ENCODE measurements at regions not wholly inside any gene's neighbourhood (a gene's known extent, or its start where the extent isn't known, plus 50 kb on each side); places are given as distances from the start of the nearest gene placed in this dataset.
"Not testable (repeated sequence)": the region's sequence is repeated elsewhere in the genome, so short reads cannot be mapped to it uniquely, and the experiment has no call there.

DNA sequence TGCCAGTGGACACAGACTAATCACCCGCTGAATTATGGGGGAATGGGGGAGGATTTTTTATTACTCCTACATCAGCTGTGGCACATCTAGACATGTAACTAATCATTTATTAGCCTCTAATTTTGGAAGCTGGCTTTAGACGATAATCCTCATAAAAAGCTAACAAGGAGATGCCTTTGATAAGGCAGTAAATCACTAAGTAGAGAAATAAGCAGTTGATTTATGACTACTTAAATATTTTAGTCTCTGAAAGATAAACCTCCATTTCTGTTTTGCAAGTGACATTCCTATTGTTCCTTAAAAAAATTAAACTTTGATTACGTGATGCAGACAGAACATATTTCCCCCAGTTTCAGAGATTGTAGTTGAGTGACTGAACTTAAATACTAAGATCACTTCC, 206.4 kb upstream of the CDKN2B start:
- DNase-seq (ENCODE audit: low spot score), result no peak

DNA sequence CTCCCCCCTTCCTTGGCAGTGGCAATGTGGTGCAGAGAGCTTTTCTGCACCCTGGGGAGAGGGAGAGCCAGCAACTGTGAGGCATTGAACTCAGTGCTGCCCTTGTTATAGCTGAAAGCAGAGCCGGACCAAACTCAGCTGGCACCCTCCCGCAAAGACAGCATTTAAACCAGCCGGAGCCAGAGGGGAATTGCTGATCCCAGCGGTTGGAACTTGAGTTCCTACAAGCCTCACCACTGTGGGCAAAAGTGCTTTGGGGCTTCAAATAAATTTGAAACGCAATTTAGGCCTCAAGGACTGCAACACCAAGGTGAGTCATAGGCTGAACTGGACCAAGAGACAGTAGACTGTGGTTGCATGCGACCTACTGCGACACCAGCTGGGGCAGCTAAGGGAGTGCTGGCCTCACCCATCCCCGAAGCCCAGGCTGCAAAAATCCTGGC, 207.6 kb upstream of the CDKN2B start:
- DNase-seq (ENCODE audit: low spot score), result no peak
- ATAC-seq, result peak; percentile 22
- intact Hi-C loops (cut with DNase I), result no loop called here

More for the DNA sequence above, 206.4 kb upstream of the CDKN2B start:
- intact Hi-C loops (cut with DNase I), result no loop called here
- no peak for ATAC-seq

- DNase-seq (ENCODE audit: low spot score) (no peak), ATAC-seq (no peak)
- intact Hi-C loops (cut with DNase I), result no loop called here
Measured at GRCh38 chr9:22217254-22217653, 208.1 kb upstream of the CDKN2B start.

- ATAC-seq; DNase-seq (ENCODE audit: low spot score); intact Hi-C loops (cut with DNase I): not testable (repeated sequence)
Measured at GRCh38 chr9:22225856-22226255, 216.8 kb upstream of the CDKN2B start.

GRCh38 chr9:22227986-22228385, 218.6 kb upstream of the DMRTA1 start:
- DNase-seq (ENCODE audit: low spot score) (no peak), ATAC-seq (no peak)
- intact Hi-C loops (cut with DNase I), result no loop called here

DNA sequence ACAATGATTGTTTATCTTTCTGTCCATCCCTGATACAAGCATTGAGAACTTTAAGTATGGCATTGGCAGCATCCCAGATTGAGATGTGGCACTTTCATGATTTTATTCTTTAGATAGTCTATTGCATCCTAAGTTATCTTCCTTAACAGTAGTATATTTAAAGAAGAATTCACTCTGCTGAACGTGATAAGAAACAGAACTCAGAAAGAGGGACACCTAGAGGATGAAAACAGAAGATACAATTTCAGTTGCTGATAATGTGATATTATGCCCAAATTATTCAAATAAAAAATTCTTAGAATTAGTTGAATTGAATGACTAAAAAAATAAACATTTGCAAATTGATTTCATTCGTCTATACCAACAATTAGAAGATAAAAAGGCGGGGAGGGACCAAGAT, 218.1 kb upstream of the DMRTA1 start:
- intact Hi-C loops (cut with DNase I), result no loop called here
- DNase-seq (ENCODE audit: low spot score) (no peak), ATAC-seq (no peak)

DNA sequence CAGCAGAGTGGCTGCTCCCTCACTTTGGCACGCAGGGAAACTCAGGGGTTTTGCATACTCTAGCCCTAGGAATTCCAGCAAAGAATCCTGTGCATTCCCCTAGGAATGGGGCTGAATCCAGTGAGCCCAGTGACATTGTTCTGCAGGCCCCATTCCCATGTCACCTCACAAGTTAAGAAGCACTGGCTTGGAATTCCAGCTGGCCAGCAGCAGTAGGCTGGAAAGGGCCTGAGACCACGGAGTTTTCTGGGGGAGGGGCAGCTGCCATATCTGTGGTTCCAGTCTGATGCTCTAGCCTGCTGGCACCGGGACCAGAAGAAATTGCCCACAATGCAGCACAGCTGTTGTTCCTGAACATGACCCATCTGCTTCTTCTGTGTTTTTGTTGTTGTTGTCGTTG, 217.6 kb upstream of the DMRTA1 start:
- intact Hi-C loops (cut with DNase I), result no loop called here
- DNase-seq (ENCODE audit: low spot score) (no peak), ATAC-seq (no peak)

- intact Hi-C loops (cut with DNase I), result loop anchor here (10.0 kb wide), 1 partner anchor 417 kb away; no protein-coding TSS in a partner anchor
- not testable (repeated sequence) for DNase-seq (ENCODE audit: low spot score); ATAC-seq
Measured at GRCh38 chr9:22231309-22231708, 215.3 kb upstream of the DMRTA1 start.

- DNase-seq (ENCODE audit: low spot score) (no peak), ATAC-seq (no peak)
- intact Hi-C loops (cut with DNase I), result loop anchor here (10.0 kb wide), 1 partner anchor 418 kb away; no protein-coding TSS in a partner anchor
Measured at GRCh38 chr9:22232971-22233370, 213.7 kb upstream of the DMRTA1 start.

- DNase-seq (ENCODE audit: low spot score), result no peak
- intact Hi-C loops (cut with DNase I), result loop anchor here (10.0 kb wide), 1 partner anchor 423 kb away; no protein-coding TSS in a partner anchor
Measured at GRCh38 chr9:22237497-22238363, 208.9 kb upstream of the DMRTA1 start.

DNA sequence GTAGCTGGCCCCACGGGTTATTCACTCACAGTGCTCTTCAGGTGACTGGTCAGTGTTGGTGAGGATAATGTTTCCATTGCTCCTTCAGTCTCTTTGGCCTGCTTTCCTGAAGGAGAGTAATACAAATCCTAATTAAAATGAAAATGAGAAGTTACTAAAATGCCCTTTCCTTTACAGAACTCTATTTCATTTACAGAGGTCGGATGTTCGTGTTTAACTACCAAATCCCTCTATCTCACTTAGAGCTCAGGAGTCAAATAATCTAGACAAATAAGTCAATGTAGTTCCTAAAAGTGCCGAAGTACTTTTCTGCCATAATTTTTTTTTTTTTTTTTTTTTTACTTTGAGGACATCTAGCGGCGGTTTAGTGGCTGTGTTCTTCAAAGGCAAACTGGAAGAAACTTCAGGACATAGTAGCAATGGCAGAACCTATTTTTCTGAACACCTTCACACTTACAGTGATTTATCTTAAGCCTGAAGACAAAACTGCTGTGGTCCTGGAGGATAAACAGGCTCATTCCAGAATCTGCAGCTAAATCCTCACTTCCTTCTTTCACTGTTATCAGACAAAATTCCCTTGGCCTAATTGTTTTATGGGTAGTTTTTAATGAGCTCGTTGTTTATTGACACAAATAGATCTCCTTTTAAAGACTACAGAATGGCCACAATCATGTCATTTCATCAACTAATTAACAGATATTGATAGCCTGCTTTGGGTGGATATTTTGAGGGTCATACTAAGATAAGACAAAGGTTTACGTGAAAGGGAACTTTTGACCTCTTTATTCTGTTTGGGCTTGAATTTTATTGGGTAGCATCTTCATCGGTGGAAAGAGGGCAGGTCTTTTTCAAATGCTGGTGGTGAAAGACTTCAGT, 207.6 kb upstream of the DMRTA1 start:
- intact Hi-C loops (cut with DNase I), result loop anchor here (10.0 kb wide), 1 partner anchor 424 kb away; no protein-coding TSS in a partner anchor
- no peak for DNase-seq (ENCODE audit: low spot score)
- ATAC-seq, result peak; percentile 55

More at GRCh38 chr9:22237497-22238363, 208.9 kb upstream of the DMRTA1 start:
- no peak for ATAC-seq

DNA sequence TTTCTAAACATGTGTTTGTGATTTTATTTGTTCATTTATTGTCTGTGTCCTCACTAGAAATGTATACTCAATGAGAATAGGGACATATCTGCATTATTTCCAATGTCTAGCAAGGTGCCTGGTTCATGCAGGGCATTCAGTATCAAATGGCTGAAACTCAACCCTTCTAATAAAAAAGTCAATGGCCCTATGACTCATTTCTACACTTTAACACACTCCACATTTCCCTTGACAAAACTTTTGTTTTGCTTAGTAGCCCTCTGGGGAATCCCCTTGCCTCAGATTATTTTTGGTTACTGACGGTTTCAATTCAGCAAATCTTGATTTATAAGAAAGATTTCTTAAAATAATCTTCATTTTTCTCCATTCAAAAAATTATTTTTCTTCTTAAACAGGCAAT, 206.0 kb upstream of the DMRTA1 start:
- intact Hi-C loops (cut with DNase I), result no loop called here
- ATAC-seq (no peak), DNase-seq (ENCODE audit: low spot score) (no peak)

GRCh38 chr9:22241024-22241423, 205.6 kb upstream of the DMRTA1 start:
- DNase-seq (ENCODE audit: low spot score), result no peak
- intact Hi-C loops (cut with DNase I), result no loop called here
- no peak for ATAC-seq

DNA sequence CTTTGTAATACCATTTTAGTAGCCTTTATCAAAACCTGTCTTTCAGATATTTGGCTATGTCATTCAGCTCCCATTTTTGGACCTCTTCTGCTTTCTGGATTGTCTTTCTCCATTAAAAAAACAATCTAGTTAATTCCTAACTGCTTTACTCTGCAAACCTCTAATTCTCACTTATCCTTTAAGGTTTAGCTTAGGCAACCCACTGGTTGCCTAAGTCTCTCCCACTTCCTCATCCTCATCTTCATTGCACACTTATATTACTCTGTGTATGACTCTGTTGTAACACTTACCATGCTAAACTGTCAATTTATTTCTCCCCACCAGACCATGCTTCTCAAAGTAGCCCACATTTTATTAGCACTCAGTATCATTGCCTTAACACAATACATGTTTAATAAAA, 205.0 kb upstream of the DMRTA1 start:
- ATAC-seq (no peak), DNase-seq (ENCODE audit: low spot score) (no peak)
- intact Hi-C loops (cut with DNase I), result no loop called here

DNA sequence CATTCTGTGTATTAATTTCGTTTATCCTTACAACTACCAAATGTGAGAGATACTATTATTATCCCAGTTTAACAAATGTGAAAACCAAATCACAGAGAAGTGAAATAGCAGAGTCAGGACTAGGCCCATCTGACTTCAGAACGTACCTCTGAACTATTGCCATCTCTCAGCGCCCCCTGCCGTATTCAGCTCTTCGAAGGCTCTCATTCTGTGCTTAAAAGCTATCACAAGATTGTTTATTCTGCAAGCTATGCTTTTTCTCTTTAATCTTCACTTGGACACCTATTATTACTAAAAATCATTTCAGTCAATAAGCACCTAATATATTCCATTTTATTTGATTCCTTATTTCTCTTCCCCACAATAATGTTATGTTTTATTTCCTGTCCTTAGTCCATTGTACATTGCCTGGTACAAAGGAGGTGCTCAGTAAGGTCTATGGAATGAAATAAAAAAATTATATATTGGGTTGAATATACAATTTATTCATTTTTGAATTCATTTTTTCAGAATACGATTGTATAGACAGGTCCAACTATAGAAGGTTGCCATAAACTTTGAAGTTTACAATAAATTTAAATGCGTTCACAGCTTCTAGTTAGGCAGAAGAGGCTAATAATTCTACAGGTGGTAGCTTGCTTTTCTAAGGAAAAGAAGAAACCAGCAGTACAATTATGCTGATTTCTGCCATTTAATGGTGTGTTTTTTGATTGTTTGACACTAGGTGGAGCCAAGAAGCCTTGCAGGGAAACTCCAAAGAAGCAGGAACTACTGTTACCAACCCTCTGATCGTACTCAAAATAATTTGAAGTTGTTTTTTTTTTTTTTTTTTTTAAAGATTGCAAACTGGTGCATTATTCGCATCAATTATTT, 202.2 kb upstream of the DMRTA1 start:
- peak; percentile 70 for ATAC-seq
- intact Hi-C loops (cut with DNase I), result no loop called here
- peak; percentile 52 for DNase-seq (ENCODE audit: low spot score)

- DNase-seq (ENCODE audit: low spot score) (no peak), ATAC-seq (no peak)
- intact Hi-C loops (cut with DNase I), result no loop called here
Measured at GRCh38 chr9:22255337-22255736, 191.3 kb upstream of the DMRTA1 start.

DNA sequence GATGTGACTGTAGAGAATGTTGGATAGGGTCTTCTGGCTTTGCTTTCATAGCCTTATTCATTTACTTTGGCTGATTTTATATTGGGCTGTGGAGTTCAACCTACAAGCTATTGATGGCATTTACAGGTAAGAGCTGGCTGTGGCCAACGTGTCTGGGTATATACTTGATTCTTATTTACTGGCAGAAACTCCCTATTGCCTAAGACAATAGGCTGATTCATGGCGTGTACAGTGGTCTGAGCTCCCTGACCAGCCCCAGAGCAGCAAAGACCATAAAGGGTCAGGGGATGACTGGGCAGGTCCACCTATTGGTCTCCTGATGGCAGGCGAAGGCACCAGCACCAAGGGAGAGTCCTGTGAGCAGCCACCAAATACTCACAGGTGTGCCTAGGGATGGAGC, 190.2 kb upstream of the DMRTA1 start:
- intact Hi-C loops (cut with DNase I), result no loop called here
- ATAC-seq, result no peak

GRCh38 chr9:22257026-22257816, 189.4 kb upstream of the DMRTA1 start:
- intact Hi-C loops (cut with DNase I), result no loop called here
- ATAC-seq (no peak), DNase-seq (ENCODE audit: low spot score) (no peak)

More for the DNA sequence above, 190.2 kb upstream of the DMRTA1 start:
- no peak for DNase-seq (ENCODE audit: low spot score)
